ENCODE measurements at regions not wholly inside any gene's neighbourhood (a gene's known extent, or its start where the extent isn't known, plus 50 kb on each side); places are given as distances from the start of the nearest gene placed in this dataset.
"Not testable (repeated sequence)": the region's sequence is repeated elsewhere in the genome, so short reads cannot be mapped to it uniquely, and the experiment has no call there.

GRCh38 chr1:120465900-120466299 lies 51.1 kb downstream of the NBPF8 start:
- not testable (repeated sequence) for H3K4me3 ChIP-seq (ENCODE audit: low read depth, low read length)

- not testable (repeated sequence) for H3K4me3 ChIP-seq (ENCODE audit: low read depth, low read length)
These were observed 62.8 kb downstream of the NBPF8 start for GRCh38 chr1:120477663-120478062.

GRCh38 chr1:120478400-120478799 lies 63.6 kb downstream of the NBPF8 start:
- not testable (repeated sequence) for H3K4me3 ChIP-seq (ENCODE audit: low read depth, low read length)

- not testable (repeated sequence) for H3K4me3 ChIP-seq (ENCODE audit: low read depth, low read length)
These were observed 72.7 kb downstream of the NBPF8 start for GRCh38 chr1:120487542-120487941.

- H3K4me3 ChIP-seq (ENCODE audit: low read depth, low read length), result not testable (repeated sequence)
These were observed 74.4 kb downstream of the NBPF8 start for GRCh38 chr1:120489217-120489616.

GRCh38 chr1:120497145-120497544 lies 82.3 kb downstream of the NBPF8 start:
- not testable (repeated sequence) for H3K4me3 ChIP-seq (ENCODE audit: low read depth, low read length)

- not testable (repeated sequence) for H3K4me3 ChIP-seq (ENCODE audit: low read depth, low read length)
These were observed 88.4 kb downstream of the NBPF8 start for GRCh38 chr1:120503284-120503683.

- not testable (repeated sequence) for H3K4me3 ChIP-seq (ENCODE audit: low read depth, low read length)
These were observed 91.5 kb downstream of the NBPF8 start for GRCh38 chr1:120506352-120506751.

- H3K4me3 ChIP-seq (ENCODE audit: low read depth, low read length), result not testable (repeated sequence)
These were observed 93.5 kb downstream of the NBPF8 start for GRCh38 chr1:120508351-120508750.

- H3K4me3 ChIP-seq (ENCODE audit: low read depth, low read length), result not testable (repeated sequence)
These were observed 94.4 kb downstream of the NBPF8 start for GRCh38 chr1:120509258-120509657.

GRCh38 chr1:120513099-120513498 lies 98.3 kb downstream of the NBPF8 start:
- H3K4me3 ChIP-seq (ENCODE audit: low read depth, low read length), result not testable (repeated sequence)

- not testable (repeated sequence) for H3K4me3 ChIP-seq (ENCODE audit: low read depth, low read length)
These were observed 98.7 kb downstream of the NBPF8 start for GRCh38 chr1:120513531-120513930.

GRCh38 chr1:120519196-120519595 lies 104.4 kb downstream of the NBPF8 start:
- not testable (repeated sequence) for H3K4me3 ChIP-seq (ENCODE audit: low read depth, low read length)

- H3K4me3 ChIP-seq (ENCODE audit: low read depth, low read length), result not testable (repeated sequence)
These were observed 109.6 kb downstream of the NBPF8 start for GRCh38 chr1:120524416-120524815.

- not testable (repeated sequence) for H3K4me3 ChIP-seq (ENCODE audit: low read depth, low read length)
These were observed 110.6 kb downstream of the NBPF8 start for GRCh38 chr1:120525386-120525785.

- H3K4me3 ChIP-seq (ENCODE audit: low read depth, low read length), result not testable (repeated sequence)
These were observed 114.7 kb downstream of the NBPF8 start for GRCh38 chr1:120529475-120530089.

- H3K4me3 ChIP-seq (ENCODE audit: low read depth, low read length), result not testable (repeated sequence)
These were observed 116.6 kb downstream of the NBPF8 start for GRCh38 chr1:120531455-120531854.

- not testable (repeated sequence) for H3K4me3 ChIP-seq (ENCODE audit: low read depth, low read length)
These were observed 119.7 kb downstream of the NBPF8 start for GRCh38 chr1:120534361-120535047.

GRCh38 chr1:120535052-120535451 lies 120.2 kb downstream of the NBPF8 start:
- H3K4me3 ChIP-seq (ENCODE audit: low read depth, low read length), result not testable (repeated sequence)

GRCh38 chr1:120541394-120541793 lies 126.6 kb downstream of the NBPF8 start:
- not testable (repeated sequence) for H3K4me3 ChIP-seq (ENCODE audit: low read depth, low read length)

GRCh38 chr1:120542365-120542764 lies 127.5 kb downstream of the NBPF8 start:
- H3K4me3 ChIP-seq (ENCODE audit: low read depth, low read length), result not testable (repeated sequence)

GRCh38 chr1:120542940-120543339 lies 128.1 kb downstream of the NBPF8 start:
- not testable (repeated sequence) for H3K4me3 ChIP-seq (ENCODE audit: low read depth, low read length)
